Panc1 (cell line): ENCODE measurements at regions not wholly inside any gene's neighbourhood (a gene's known extent, or its start where the extent isn't known, plus 50 kb on each side); places are given as distances from the start of the nearest gene placed in this dataset.

ENCODE experiments used
- ATAC-seq: fragments of 200-7000 bp; cut with Tn5 transposase; 2 replicates; pipeline ENCODE4 v1.9.1; 2020; ENCODE audit warnings: mild to moderate bottlenecking, moderate library complexity
- BruUV-seq: library from RNA; stranded (reverse); fragments of 400-500 nt; replicated peaks from 2 replicates; lab custom pipeline; 2021; lab: Mats Ljungman, UMichigan
- CTCF ChIA-PET: fragments of 300-600 bp; sonication (Branson Sonifier 250); formaldehyde crosslinking; loops from one replicate; lab custom pipeline; 2022; ENCODE audit warnings: antibody characterized with exemption; lab: Charles Lee
- POLR2A ChIA-PET: fragments of 300-600 bp; sonication (Branson Sonifier 250); formaldehyde crosslinking; loops from one replicate; lab custom pipeline; 2022; ENCODE audit warnings: antibody characterized with exemption; lab: Charles Lee
- DNase-seq: peaks from one replicate; pipeline ENCODE4 v3.0.0-alpha.2; 2010; ENCODE audit warnings: low read depth, low spot score
- H3K27ac ChIP-seq: 2 replicates; pipeline ENCODE4 v1.5.1; 2011; ENCODE audit warnings: mild to moderate bottlenecking, low read length, inconsistent platforms
- H3K27me3 ChIP-seq: fragments of 200-500 bp; sonication (Bioruptor generic); 2 replicates; pipeline ENCODE4 v1.6.0; 2014; ENCODE audit warnings: low read length, inconsistent platforms; ENCODE audit not compliant: control insufficient read depth, insufficient read depth
- H3K36me3 ChIP-seq: fragments of 200-500 bp; sonication (Bioruptor generic); 2 replicates; pipeline ENCODE4 v1.5.1; 2014; ENCODE audit warnings: inconsistent platforms, mild to moderate bottlenecking, low read length, moderate library complexity; ENCODE audit not compliant: control insufficient read depth, insufficient read depth
- H3K4me1 ChIP-seq: 2 replicates; pipeline ENCODE4 v1.5.1; 2011; ENCODE audit warnings: inconsistent platforms, mild to moderate bottlenecking, low read length, moderate library complexity; ENCODE audit not compliant: control insufficient read depth, insufficient read depth
- H3K4me3 ChIP-seq, 2 experiments: 2 replicates each; pipeline ENCODE4 v1.5.1; 2011 to 2012; ENCODE audit warnings: low read depth in 2 of 2, low read length in 2 of 2, mild to moderate bottlenecking in 2 of 2, inconsistent platforms in 1 of 2, moderate library complexity in 1 of 2
- H3K9me3 ChIP-seq: fragments of 200-500 bp; sonication (Bioruptor generic); 2 replicates; pipeline ENCODE4 v1.5.1; 2014; ENCODE audit warnings: low read depth, mild to moderate bottlenecking, inconsistent platforms, low read length, moderate library complexity; ENCODE audit not compliant: control insufficient read depth, insufficient read depth
- CTCF ChIP-seq: fragments of 450-650 bp; IDR thresholded peaks from 2 replicates; pipeline ENCODE4 v1.5.1; 2017; ENCODE audit warnings: mild to moderate bottlenecking
- POLR2AphosphoS5 ChIP-seq: IDR thresholded peaks from 2 replicates; pipeline ENCODE4 v1.6.1; 2012; ENCODE audit warnings: mild to moderate bottlenecking, low read depth, low read length, moderate library complexity
- REST ChIP-seq, 2 experiments: IDR thresholded peaks; 2 replicates each; pipeline ENCODE4 v1.6.1; 2011 to 2012; ENCODE audit warnings: low read depth in 2 of 2, control low read depth in 1 of 2, low read length in 1 of 2, mild to moderate bottlenecking in 1 of 2, moderate library complexity in 1 of 2; ENCODE audit not compliant: insufficient read depth in 1 of 2
- SIN3A ChIP-seq: IDR thresholded peaks from 2 replicates; pipeline ENCODE4 v1.6.1; 2012; ENCODE audit warnings: low read depth, mild to moderate bottlenecking, low read length, moderate library complexity, borderline replicate concordance; ENCODE audit not compliant: insufficient read depth
- TCF7L2 ChIP-seq: IDR thresholded peaks from 2 replicates; pipeline ENCODE4 v1.6.1; 2011; ENCODE audit warnings: mild to moderate bottlenecking, low read depth, low read length, inconsistent platforms
- in situ Hi-C: cut with HindIII; loops from 2 replicates; pipeline ENCODE4 v1.10.0; 2016; ENCODE audit warnings: low sequenced_read_pairs, low pct_unique_long_range_greater_than_20kb
- intact Hi-C: fragments of 100-400 bp; cut with micrococcal nuclease; formaldehyde crosslinking; loops from one replicate; pipeline ENCODE4 v1.10.0; 2022; ENCODE audit not compliant: unreplicated experiment

DNA sequence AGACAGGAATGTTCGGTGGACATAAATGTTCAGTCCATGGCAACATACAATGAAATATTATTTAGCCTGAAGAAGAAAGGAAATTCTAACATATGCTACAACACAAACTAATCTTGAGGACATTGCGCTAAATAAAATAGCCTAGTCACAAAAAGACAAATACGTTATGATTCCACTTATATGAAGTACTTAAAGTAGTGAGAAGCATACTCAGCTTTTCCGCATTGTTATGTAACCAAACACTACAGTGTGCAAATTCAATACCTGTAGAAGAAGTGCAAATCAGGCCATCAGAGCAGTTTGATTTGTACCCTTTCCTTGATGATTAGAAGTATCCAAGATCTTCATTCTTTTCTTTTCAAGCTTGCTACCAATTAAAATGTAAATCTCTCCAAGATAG is 1023.4 kb upstream of the NR2F2 start:
- no peaks in the 10 kb centered on the region for H3K36me3 ChIP-seq
- no peaks in the 10 kb centered on the region for H3K27me3 ChIP-seq
- H3K4me3 ChIP-seq, result no peak overlapping the region
- H3K27ac ChIP-seq, result no peak overlapping the region
- in situ Hi-C loops (no loop called here), intact Hi-C loops (no loop called here)
- CTCF ChIA-PET, result no interaction called here
- no peaks in the 10 kb centered on the region for H3K9me3 ChIP-seq
- POLR2A ChIA-PET, result no interaction called here
- H3K4me1 ChIP-seq, result no peaks in the 10 kb centered on the region
- no peak for DNase-seq
- BruUV-seq, result no TSS peak
- no peak for ATAC-seq
- no peak for TF ChIP-seq SIN3A
- TF ChIP-seq CTCF, result no peak
- TF ChIP-seq REST (IDR thresholded peaks at IDR 0.05; ENCODE audit: insufficient read depth in 1 of 2, low read depth in 2 of 2, low read length in 1 of 2), result no peak
- no peak for TF ChIP-seq POLR2AphosphoS5
- TF ChIP-seq TCF7L2, result no peak

GRCh38 chr15:95319242-95319641 is 1011.3 kb upstream of the NR2F2 start:
- TF ChIP-seq CTCF, result no peak
- no peak for TF ChIP-seq POLR2AphosphoS5
- no peak for TF ChIP-seq TCF7L2
- no peak for TF ChIP-seq REST (IDR thresholded peaks at IDR 0.05; ENCODE audit: insufficient read depth in 1 of 2, low read depth in 2 of 2, low read length in 1 of 2)
- no peak for TF ChIP-seq SIN3A
- in situ Hi-C loops, result no loop called here

More at GRCh38 chr15:95319242-95319641, 1011.3 kb upstream of the NR2F2 start:
- CTCF ChIA-PET, result no interaction called here
- H3K9me3 ChIP-seq, result no peaks in the 10 kb centered on the region
- H3K4me3 ChIP-seq, result no peak overlapping the region
- no peak overlapping the region for H3K27ac ChIP-seq
- intact Hi-C loops, result no loop called here
- DNase-seq, result no peak
- H3K36me3 ChIP-seq, result no peaks in the 10 kb centered on the region
- POLR2A ChIA-PET, result no interaction called here
- peaks cover 9% of the 10 kb centered on the region for H3K4me1 ChIP-seq
- ATAC-seq, result no peak
- no TSS peak for BruUV-seq
- H3K27me3 ChIP-seq, result no peaks in the 10 kb centered on the region
